H9 (cell line): ENCODE measurements at regions not wholly inside any gene's neighbourhood (a gene's known extent, or its start where the extent isn't known, plus 50 kb on each side); places are given as distances from the start of the nearest gene placed in this dataset.

ENCODE experiments used
- DNase-seq: peaks from one replicate; pipeline ENCODE4 v3.0.0-alpha.2; 2017
- H2AFZ ChIP-seq: one replicate; pipeline ENCODE4 v1.6.1; 2013; ENCODE audit warnings: mild to moderate bottlenecking, low read length, control low read depth, moderate library complexity
- H2AK5ac ChIP-seq: 2 replicates; pipeline ENCODE4 v1.6.1; 2013; ENCODE audit warnings: low read length, control low read depth, mixed read lengths; ENCODE audit not compliant: insufficient read length
- H2BK120ac ChIP-seq: one replicate; pipeline ENCODE4 v1.6.1; 2013; ENCODE audit warnings: low read depth, mild to moderate bottlenecking, low read length, control low read depth, inconsistent platforms; ENCODE audit not compliant: poor library complexity, severe bottlenecking
- H2BK12ac ChIP-seq: 2 replicates; pipeline ENCODE4 v1.6.1; 2013; ENCODE audit warnings: low read length, control low read depth, mixed read lengths, low read depth; ENCODE audit not compliant: insufficient read length
- H2BK15ac ChIP-seq: 2 replicates; pipeline ENCODE4 v1.6.1; 2013; ENCODE audit warnings: low read depth, low read length, control low read depth
- H2BK20ac ChIP-seq: one replicate; pipeline ENCODE4 v1.6.1; 2013; ENCODE audit warnings: low read depth, mild to moderate bottlenecking, low read length, control low read depth, inconsistent platforms; ENCODE audit not compliant: poor library complexity, severe bottlenecking
- H2BK5ac ChIP-seq: 2 replicates; pipeline ENCODE4 v1.6.1; 2013; ENCODE audit warnings: low read length, control low read depth, mixed read lengths; ENCODE audit not compliant: insufficient read length
- H3K14ac ChIP-seq: 2 replicates; pipeline ENCODE4 v1.6.1; 2013; ENCODE audit warnings: low read length, control low read depth; ENCODE audit not compliant: insufficient read depth
- H3K18ac ChIP-seq: 2 replicates; pipeline ENCODE4 v1.6.1; 2013; ENCODE audit warnings: low read depth, mild to moderate bottlenecking, mixed read lengths, low read length, control low read depth; ENCODE audit not compliant: insufficient read length
- H3K23ac ChIP-seq: 2 replicates; pipeline ENCODE4 v1.6.1; 2013; ENCODE audit warnings: low read length, control low read depth, mixed read lengths, low read depth; ENCODE audit not compliant: insufficient read length
- H3K23me2 ChIP-seq: 2 replicates; pipeline ENCODE4 v1.6.1; 2013; ENCODE audit warnings: low read depth, mild to moderate bottlenecking, mixed read lengths, low read length, control low read depth; ENCODE audit not compliant: insufficient read length, poor library complexity, severe bottlenecking
- H3K27ac ChIP-seq: 2 replicates; pipeline ENCODE4 v1.5.1; 2013; ENCODE audit warnings: low read length, control low read depth, mixed read lengths, low read depth; ENCODE audit not compliant: insufficient read length
- H3K27me3 ChIP-seq: 2 replicates; pipeline ENCODE4 v1.6.1; 2013; ENCODE audit warnings: low read length, control low read depth, inconsistent platforms; ENCODE audit not compliant: insufficient read depth
- H3K4ac ChIP-seq: 2 replicates; pipeline ENCODE4 v1.6.1; 2013; ENCODE audit warnings: low read depth, mild to moderate bottlenecking, control low read depth, inconsistent platforms, low read length, moderate library complexity
- H3K4me1 ChIP-seq: 2 replicates; pipeline ENCODE4 v1.6.1; 2013; ENCODE audit warnings: low read length, control low read depth, inconsistent platforms; ENCODE audit not compliant: insufficient read depth
- H3K4me2 ChIP-seq: 2 replicates; pipeline ENCODE4 v1.6.1; 2013; ENCODE audit warnings: low read length, control low read depth, mixed read lengths; ENCODE audit not compliant: insufficient read length, insufficient read depth
- H3K56ac ChIP-seq: 2 replicates; pipeline ENCODE4 v1.6.1; 2013; ENCODE audit warnings: low read depth, mild to moderate bottlenecking, mixed read lengths, low read length, control low read depth; ENCODE audit not compliant: insufficient read length
- H3K79me1 ChIP-seq: 2 replicates; pipeline ENCODE4 v1.6.1; 2013; ENCODE audit warnings: low read depth, mild to moderate bottlenecking, moderate library complexity, low read length, control low read depth, inconsistent platforms; ENCODE audit not compliant: insufficient read depth, poor library complexity, severe bottlenecking
- H3K79me2 ChIP-seq: 2 replicates; pipeline ENCODE4 v1.6.1; 2013; ENCODE audit warnings: low read length, control low read depth, inconsistent platforms; ENCODE audit not compliant: insufficient read depth
- H3K9ac ChIP-seq: 2 replicates; pipeline ENCODE4 v1.6.1; 2013; ENCODE audit warnings: low read length, control low read depth, mixed read lengths; ENCODE audit not compliant: insufficient read length; ENCODE audit errors: extremely low read depth
- H3K9me3 ChIP-seq: one replicate; pipeline ENCODE4 v1.6.1; 2013; ENCODE audit warnings: low read depth, low read length, inconsistent platforms; ENCODE audit not compliant: control insufficient read depth
- H3T11ph ChIP-seq: one replicate; pipeline ENCODE4 v1.6.1; 2013; ENCODE audit warnings: mild to moderate bottlenecking, low read length, control low read depth, inconsistent platforms
- H4K20me1 ChIP-seq: one replicate; pipeline ENCODE4 v1.6.1; 2013; ENCODE audit not compliant: control insufficient read depth, insufficient read length, insufficient read depth
- H4K5ac ChIP-seq: 2 replicates; pipeline ENCODE4 v1.6.1; 2013; ENCODE audit warnings: low read depth, mild to moderate bottlenecking, mixed read lengths, low read length, control low read depth; ENCODE audit not compliant: insufficient read length
- H4K8ac ChIP-seq: replicated peaks from 2 replicates; pipeline ENCODE4 v1.6.1; 2013; ENCODE audit warnings: low read length, control low read depth, mixed read lengths, low read depth; ENCODE audit not compliant: insufficient read length
- H4K91ac ChIP-seq: 2 replicates; pipeline ENCODE4 v1.6.1; 2013; ENCODE audit warnings: low read depth, mild to moderate bottlenecking, moderate library complexity, mixed read lengths, low read length, control low read depth; ENCODE audit not compliant: insufficient read length
- H3K27ac Mint-ChIP-seq, 3 experiments: 2 replicates in 2 of 3; 3 replicates in 1 of 3; pipeline ENCODE4 v1.8.0; 2020 to 2021; ENCODE audit warnings: mixed read lengths in 3 of 3, mild to moderate bottlenecking in 1 of 3, moderate library complexity in 1 of 3
- H3K27me3 Mint-ChIP-seq: 2 replicates; pipeline ENCODE4 v1.8.0; 2021; ENCODE audit warnings: low read depth, mild to moderate bottlenecking, moderate library complexity, mixed read lengths
- H3K36me3 Mint-ChIP-seq, 3 experiments: 2 replicates in 2 of 3; 3 replicates in 1 of 3; pipeline ENCODE4 v1.8.0; 2020 to 2021; ENCODE audit warnings: low read depth in 3 of 3, mixed read lengths in 3 of 3; ENCODE audit not compliant: insufficient read depth in 1 of 3
- H3K4me1 Mint-ChIP-seq, 2 experiments: 2 replicates each; pipeline ENCODE4 v1.8.0; 2020; ENCODE audit warnings: mixed read lengths in 2 of 2
- H3K4me3 Mint-ChIP-seq, 2 experiments: 2 replicates in 1 of 2; 3 replicates in 1 of 2; pipeline ENCODE4 v1.8.0; 2020 to 2021; ENCODE audit warnings: mild to moderate bottlenecking in 2 of 2, mixed read lengths in 2 of 2, moderate library complexity in 1 of 2
- H3K9me3 Mint-ChIP-seq, 2 experiments: 2 replicates in 1 of 2; 3 replicates in 1 of 2; pipeline ENCODE4 v1.8.0; 2020; ENCODE audit warnings: mild to moderate bottlenecking in 2 of 2, mixed read lengths in 2 of 2, moderate library complexity in 1 of 2
- WGBS: extraction: QIAGEN DNeasy Blood & Tissue Kit; methylation state at CpG from one replicate; pipeline ENCODE4 v1.1.7; 2013; ENCODE audit warnings: missing lambda C conversion rate, low lambda C conversion rate, mixed read lengths; ENCODE audit not compliant: insufficient read length; ENCODE audit errors: extremely low coverage; 5-methylcytosine and 5-hydroxymethylcytosine counted together
- TF ChIP-seq, protein P1 (sequence below): fragments of 200-600 bp; sonication (generic); conservative IDR thresholded peaks from 3 replicates; pipeline ENCODE4 v1.8.0; 2021; ENCODE audit warnings: antibody characterized with exemption, mild to moderate bottlenecking

DNA sequence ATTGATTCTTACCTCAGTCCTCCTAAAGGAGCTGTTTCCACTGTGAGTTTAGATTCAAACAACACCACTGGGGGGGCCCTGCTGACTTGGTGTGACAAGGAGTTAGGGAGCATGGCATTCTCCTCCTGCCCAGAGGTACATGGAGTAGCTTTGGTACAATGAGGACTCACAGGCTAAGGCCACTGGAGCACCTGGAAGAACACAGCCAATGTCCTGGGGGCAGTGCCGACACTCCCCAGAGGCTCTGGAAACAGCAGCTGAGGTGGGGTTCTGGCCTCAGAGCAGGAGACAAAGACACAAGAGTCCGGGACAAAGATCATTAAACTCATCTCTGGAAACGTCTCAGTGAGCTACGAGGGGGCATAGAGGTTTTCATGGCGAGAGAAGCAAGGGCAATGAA, 69.7 kb upstream of the POMGNT2 start:
- TF ChIP-seq, protein P1, sequence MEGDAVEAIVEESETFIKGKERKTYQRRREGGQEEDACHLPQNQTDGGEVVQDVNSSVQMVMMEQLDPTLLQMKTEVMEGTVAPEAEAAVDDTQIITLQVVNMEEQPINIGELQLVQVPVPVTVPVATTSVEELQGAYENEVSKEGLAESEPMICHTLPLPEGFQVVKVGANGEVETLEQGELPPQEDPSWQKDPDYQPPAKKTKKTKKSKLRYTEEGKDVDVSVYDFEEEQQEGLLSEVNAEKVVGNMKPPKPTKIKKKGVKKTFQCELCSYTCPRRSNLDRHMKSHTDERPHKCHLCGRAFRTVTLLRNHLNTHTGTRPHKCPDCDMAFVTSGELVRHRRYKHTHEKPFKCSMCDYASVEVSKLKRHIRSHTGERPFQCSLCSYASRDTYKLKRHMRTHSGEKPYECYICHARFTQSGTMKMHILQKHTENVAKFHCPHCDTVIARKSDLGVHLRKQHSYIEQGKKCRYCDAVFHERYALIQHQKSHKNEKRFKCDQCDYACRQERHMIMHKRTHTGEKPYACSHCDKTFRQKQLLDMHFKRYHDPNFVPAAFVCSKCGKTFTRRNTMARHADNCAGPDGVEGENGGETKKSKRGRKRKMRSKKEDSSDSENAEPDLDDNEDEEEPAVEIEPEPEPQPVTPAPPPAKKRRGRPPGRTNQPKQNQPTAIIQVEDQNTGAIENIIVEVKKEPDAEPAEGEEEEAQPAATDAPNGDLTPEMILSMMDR: no peak
- peaks cover 1 to 11% (median 6%) of the 10 kb centered on the region in 3 experiments; a peak in 4 of 7 replicates for H3K36me3 Mint-ChIP-seq
- Histone ChIP-seq H2BK12ac (no peak overlapping the region), H3K4ac (no peak overlapping the region), H3K9me3 (no peaks in the 10 kb centered on the region), H3K14ac (no peak overlapping the region), H4K91ac (no peak overlapping the region), H3K9ac (no peak overlapping the region), H2AFZ (no peak overlapping the region), H2AK5ac (no peak overlapping the region), H3T11ph (no peak overlapping the region), H3K79me2 (no peaks in the 10 kb centered on the region), H2BK120ac (no peak overlapping the region), H3K4me2 (no peak overlapping the region), H3K4me1 (peaks cover 2% of the 10 kb centered on the region; the same call in 1 of the 2 replicates), H3K18ac (no peak overlapping the region), H3K56ac (no peak overlapping the region), H3K23ac (no peak overlapping the region), H3K79me1 (no peaks in the 10 kb centered on the region), H3K27ac (no peak overlapping the region), H3K23me2 (no peaks in the 10 kb centered on the region), H4K8ac (no peak overlapping the region), H4K5ac (no peak overlapping the region), H4K20me1 (no peaks in the 10 kb centered on the region), H2BK15ac (no peak overlapping the region), H2BK20ac (no peak overlapping the region), H3K27me3 (no peaks in the 10 kb centered on the region), H2BK5ac (no peak overlapping the region)
- 0 out of 7 replicates have a peak overlapping the region, but pooled peaks of 1 of the 3 experiments have one; percentile 10 for H3K27ac Mint-ChIP-seq
- H3K4me3 Mint-ChIP-seq: no peak overlapping the region
- H3K9me3 Mint-ChIP-seq: peaks cover 11 to 12% of the 10 kb centered on the region in 2 experiments
- 0 out of 2 replicates have a peak, but pooled peaks cover 2% of the 10 kb centered on the region for H3K27me3 Mint-ChIP-seq
- WGBS: no CpG with 5 or more reads among the region's 5 CpGs
- DNase-seq: no peak
- peaks cover 7 to 14% of the 10 kb centered on the region in 2 experiments for H3K4me1 Mint-ChIP-seq
